ENCODE measurements at regions not wholly inside any gene's neighbourhood (a gene's known extent, or its start where the extent isn't known, plus 50 kb on each side); places are given as distances from the start of the nearest gene placed in this dataset.

DNA sequence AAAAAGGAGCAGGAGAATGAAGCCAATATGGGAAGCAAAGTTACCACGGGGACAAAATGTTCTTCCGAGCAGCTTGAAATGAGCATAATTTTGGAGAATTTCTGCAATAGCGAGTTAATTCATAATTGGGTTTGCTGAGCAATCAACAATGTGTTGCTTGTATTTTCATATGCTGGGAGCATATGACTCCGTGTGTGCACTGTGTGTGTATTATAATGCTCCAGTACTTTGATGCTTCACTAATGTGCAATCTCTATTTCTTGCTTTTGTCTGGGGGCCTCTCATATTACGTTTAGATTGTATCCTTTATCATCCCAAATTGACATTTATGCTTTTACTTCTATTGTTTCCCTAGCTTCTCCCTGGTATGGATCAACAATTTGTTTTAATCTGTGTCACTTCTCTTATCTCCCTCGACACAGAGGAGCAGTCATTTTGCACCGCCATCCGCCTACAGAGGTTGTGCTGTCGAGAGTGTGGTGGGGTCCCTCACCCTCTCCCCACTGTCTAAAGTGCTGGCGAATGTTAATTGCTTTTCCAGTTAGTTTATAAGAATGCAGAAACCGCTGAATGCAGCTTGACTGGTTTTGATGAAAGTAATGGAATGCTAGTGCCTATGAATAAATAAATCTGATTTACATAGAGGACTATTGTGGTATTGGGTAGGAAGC, 372.5 kb upstream of the WWC1 start:
- TF ChIP-seq CTCF (IDR thresholded peaks at IDR 0.05) = no peak
- TF ChIP-seq POLR2A (IDR thresholded peaks at IDR 0.05) = no peak

Measured in thyroid gland (tissue), 4 donors.